ENCODE measurements at regions not wholly inside any gene's neighbourhood (a gene's known extent, or its start where the extent isn't known, plus 50 kb on each side); places are given as distances from the start of the nearest gene placed in this dataset.

DNA sequence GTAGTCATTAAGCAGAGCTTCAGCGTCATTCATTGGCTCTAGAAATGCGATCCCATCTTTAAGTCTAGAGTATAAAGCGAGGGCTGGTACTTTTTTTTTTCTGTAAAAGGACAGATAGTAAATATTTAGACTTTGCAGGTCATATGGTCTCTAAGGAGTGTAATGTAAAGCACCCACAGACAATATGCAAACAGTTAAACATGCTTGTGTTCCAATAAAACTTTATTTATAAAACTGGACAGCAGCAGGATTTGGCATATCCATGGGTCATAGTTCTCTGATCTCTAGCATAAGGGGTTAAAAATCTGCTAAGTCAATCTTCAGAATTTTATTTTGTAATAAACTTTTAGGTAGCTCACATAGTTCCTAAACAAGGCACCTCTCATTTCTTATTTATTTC lies 226.8 kb upstream of the TBC1D5 start:
- H3K4me3 Mint-ChIP-seq: no peak overlapping the region
- H3K36me3 Mint-ChIP-seq: no peaks in the 10 kb centered on the region
- no peak overlapping the region for H3K27ac Mint-ChIP-seq
- ATAC-seq (replicated peaks): no peak
- H3K4me1 Mint-ChIP-seq: no peaks in the 10 kb centered on the region
- H3K9me3 Mint-ChIP-seq: no peaks in the 10 kb centered on the region
- DNase-seq: no peak
- no peaks in the 10 kb centered on the region for H3K27me3 Mint-ChIP-seq

DNA sequence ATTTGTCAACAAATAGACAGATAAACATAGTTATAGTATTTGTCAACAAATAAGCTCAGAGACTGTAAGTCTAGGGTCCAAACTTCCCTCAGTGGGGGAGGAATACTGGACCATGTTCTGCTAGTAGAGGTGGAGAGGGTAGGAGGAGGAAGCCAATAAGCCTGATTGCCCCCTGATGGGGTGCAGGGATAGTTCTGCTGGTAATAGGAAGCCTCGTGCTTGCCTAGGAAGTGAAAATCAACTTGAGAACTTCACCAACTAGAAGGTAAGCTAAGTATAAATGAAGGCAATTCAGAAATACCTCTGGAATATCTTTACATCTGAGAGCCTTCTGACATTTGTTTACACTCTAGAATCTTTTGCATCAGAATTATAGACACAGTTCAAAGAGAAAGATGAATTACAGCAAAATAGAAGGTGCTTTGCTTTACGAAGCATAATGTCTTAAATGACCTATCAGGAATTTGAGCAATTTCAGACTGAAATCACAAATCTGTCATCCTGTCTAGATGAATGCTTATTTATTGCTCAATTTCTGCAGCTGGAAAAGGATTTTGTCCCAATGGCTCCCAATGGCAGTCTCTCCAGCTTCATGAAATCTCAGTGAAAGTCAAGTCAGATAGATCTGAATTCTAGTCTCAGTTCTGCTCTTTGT lies 225.6 kb upstream of the TBC1D5 start:
- ATAC-seq (replicated peaks) (no peak), DNase-seq (no peak)
- Mint-ChIP-seq H3K27me3 (no peaks in the 10 kb centered on the region), H3K4me3 (no peak overlapping the region), H3K36me3 (no peaks in the 10 kb centered on the region), H3K4me1 (no peaks in the 10 kb centered on the region), H3K27ac (no peak overlapping the region), H3K9me3 (peaks cover 0 to 2% of the 10 kb centered on the region in 2 donors)

GRCh38 chr3:17967111-17967510 lies 224.7 kb upstream of the TBC1D5 start:
- no peaks in the 10 kb centered on the region for H3K27me3 Mint-ChIP-seq
- ATAC-seq (replicated peaks) (no peak), DNase-seq (no peak)
- H3K9me3 Mint-ChIP-seq: peaks cover 0 to 2% of the 10 kb centered on the region in 2 donors
- no peaks in the 10 kb centered on the region for H3K36me3 Mint-ChIP-seq
- no peak overlapping the region for H3K4me3 Mint-ChIP-seq
- no peak overlapping the region for H3K27ac Mint-ChIP-seq
- H3K4me1 Mint-ChIP-seq: no peaks in the 10 kb centered on the region

DNA sequence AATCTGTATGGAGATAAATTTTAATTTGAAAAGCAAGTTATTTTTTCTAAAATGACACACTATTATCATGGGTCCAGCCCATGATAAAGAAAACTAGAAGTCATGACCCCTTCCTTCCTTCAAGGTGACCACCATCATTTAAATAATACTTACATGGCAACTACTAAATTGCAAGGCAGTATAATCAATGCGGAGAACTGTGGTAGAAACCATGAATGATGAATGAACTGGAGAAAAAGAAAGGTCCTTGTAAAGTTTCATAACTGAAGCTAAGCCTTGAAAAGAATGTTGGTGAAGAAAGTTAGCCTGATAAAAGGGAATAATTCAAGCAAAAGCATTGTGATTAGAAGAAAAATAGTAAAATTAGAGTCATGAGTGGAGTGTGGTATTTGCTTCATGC lies 222.9 kb upstream of the TBC1D5 start:
- no peak for DNase-seq
- H3K27ac Mint-ChIP-seq: no peak overlapping the region
- no peak overlapping the region for H3K4me3 Mint-ChIP-seq
- H3K9me3 Mint-ChIP-seq: peaks cover 0 to 2% of the 10 kb centered on the region in 2 donors
- H3K27me3 Mint-ChIP-seq: no peaks in the 10 kb centered on the region
- H3K4me1 Mint-ChIP-seq: no peaks in the 10 kb centered on the region
- ATAC-seq (replicated peaks): no peak
- no peaks in the 10 kb centered on the region for H3K36me3 Mint-ChIP-seq

- Mint-ChIP-seq H3K27ac (no peak overlapping the region), H3K9me3 (peaks cover 0 to 2% of the 10 kb centered on the region in 2 donors), H3K4me3 (no peak overlapping the region), H3K36me3 (no peaks in the 10 kb centered on the region), H3K27me3 (no peaks in the 10 kb centered on the region), H3K4me1 (no peaks in the 10 kb centered on the region)
- DNase-seq: no peak
- ATAC-seq (replicated peaks): peak in 1 of 2 donors; percentile 29
Measured at GRCh38 chr3:17964108-17964507, 221.7 kb upstream of the TBC1D5 start.

DNA sequence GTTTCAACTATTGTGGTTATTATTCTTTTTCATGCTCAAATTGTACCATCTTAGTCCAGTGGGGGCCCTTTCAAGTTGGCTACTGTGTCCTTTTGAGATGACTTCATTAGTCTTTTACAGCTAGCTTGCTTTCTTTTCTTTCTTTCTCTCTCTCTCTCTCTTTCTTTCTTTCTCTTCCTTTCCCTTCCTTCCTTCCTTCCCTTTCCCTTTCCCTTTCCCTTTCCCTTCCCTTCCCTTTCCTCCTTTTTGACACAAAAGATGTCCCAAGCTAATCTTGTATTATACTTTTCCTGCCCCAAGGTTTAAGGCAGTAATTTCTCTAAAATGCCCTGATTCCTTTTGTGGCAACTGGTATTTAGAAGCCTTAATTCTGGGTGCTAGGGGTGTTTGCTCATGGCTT lies 213.0 kb upstream of the TBC1D5 start:
- H3K4me3 Mint-ChIP-seq: no peak overlapping the region
- ATAC-seq (replicated peaks) (no peak), DNase-seq (no peak)
- no peaks in the 10 kb centered on the region for H3K27me3 Mint-ChIP-seq
- H3K36me3 Mint-ChIP-seq: peaks cover 5 to 10% of the 10 kb centered on the region in 2 donors
- H3K27ac Mint-ChIP-seq: no peak overlapping the region
- H3K9me3 Mint-ChIP-seq: peaks cover 18 to 26% of the 10 kb centered on the region in 2 donors
- H3K4me1 Mint-ChIP-seq: no peaks in the 10 kb centered on the region

- Mint-ChIP-seq H3K4me1 (no peaks in the 10 kb centered on the region), H3K27me3 (no peaks in the 10 kb centered on the region), H3K4me3 (no peak overlapping the region), H3K9me3 (peaks cover 18 to 26% of the 10 kb centered on the region in 2 donors), H3K36me3 (peaks cover 6 to 10% of the 10 kb centered on the region in 2 donors), H3K27ac (no peak overlapping the region)
- no peak for ATAC-seq (replicated peaks)
- DNase-seq: no peak
Measured at GRCh38 chr3:17954801-17955200, 212.4 kb upstream of the TBC1D5 start.

- Mint-ChIP-seq H3K4me1 (peaks cover 4 to 12% of the 10 kb centered on the region in 2 donors), H3K9me3 (peaks cover 22 to 26% of the 10 kb centered on the region in 2 donors), H3K27ac (no peak overlapping the region)
Measured at GRCh38 chr3:17951241-17951640, 208.8 kb upstream of the TBC1D5 start.

DNA sequence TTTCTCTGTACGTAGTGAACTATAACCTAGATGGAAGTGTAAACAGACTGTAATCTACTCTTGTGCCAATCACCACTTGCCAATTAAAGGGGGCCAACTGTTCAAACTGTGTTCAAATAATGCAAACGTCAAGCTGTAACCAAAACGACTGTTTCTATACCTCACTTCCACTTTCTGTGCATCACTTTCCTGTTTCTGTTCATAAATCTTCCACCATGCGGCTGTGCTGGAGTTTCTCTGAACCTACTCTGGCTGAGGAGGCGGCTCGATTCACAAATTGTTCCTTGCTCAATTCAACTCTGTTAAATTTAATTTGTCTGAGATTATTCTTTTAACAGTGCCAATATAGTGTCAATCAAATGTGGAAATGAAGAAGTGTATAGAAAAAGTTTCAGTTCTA lies 206.7 kb upstream of the TBC1D5 start:
- Mint-ChIP-seq H3K4me3 (peak overlapping the region in 1 of 2 donors; percentile 23), H3K36me3 (peaks cover 6 to 15% of the 10 kb centered on the region in 2 donors), H3K27ac (no peak overlapping the region), H3K27me3 (peaks cover 6 to 15% of the 10 kb centered on the region in 2 donors), H3K9me3 (peaks cover 22 to 26% of the 10 kb centered on the region in 2 donors), H3K4me1 (peaks cover 4 to 12% of the 10 kb centered on the region in 2 donors)
- no peak for DNase-seq
- peak; percentile 71 to 82 for ATAC-seq (replicated peaks)

More at GRCh38 chr3:17951241-17951640, 208.8 kb upstream of the TBC1D5 start:
- Mint-ChIP-seq H3K36me3 (peaks cover 6 to 15% of the 10 kb centered on the region in 2 donors), H3K4me3 (no peak overlapping the region), H3K27me3 (peaks cover 0 to 10% of the 10 kb centered on the region in 2 donors)
- ATAC-seq (replicated peaks) (no peak), DNase-seq (no peak)

DNA sequence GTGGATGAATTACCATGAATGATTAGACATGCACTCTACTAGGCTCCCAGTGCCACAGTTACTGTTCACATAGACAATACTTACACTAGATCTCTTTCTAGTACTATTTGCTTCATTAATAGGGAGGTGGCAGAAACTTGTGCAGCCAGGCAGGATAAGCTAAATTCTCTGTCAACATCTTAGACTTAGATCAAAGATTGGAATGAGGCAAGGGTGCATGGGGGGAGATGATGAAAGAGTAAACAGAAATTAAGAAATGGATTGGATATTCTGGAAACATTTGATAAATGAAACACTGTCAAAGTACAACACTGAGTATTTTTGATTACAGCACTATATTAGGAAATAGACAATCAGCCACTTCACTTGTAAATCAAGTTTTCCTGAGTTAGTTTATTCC lies 205.4 kb upstream of the TBC1D5 start:
- DNase-seq (no peak), ATAC-seq (replicated peaks) (no peak)
- Mint-ChIP-seq H3K27me3 (peaks cover 6 to 15% of the 10 kb centered on the region in 2 donors), H3K9me3 (peaks cover 21% of the 10 kb centered on the region in 2 donors), H3K27ac (no peak overlapping the region), H3K4me1 (peaks cover 4 to 12% of the 10 kb centered on the region in 2 donors), H3K4me3 (no peak overlapping the region), H3K36me3 (peaks cover 5 to 11% of the 10 kb centered on the region in 2 donors)

GRCh38 chr3:17946619-17947018 lies 204.2 kb upstream of the TBC1D5 start:
- DNase-seq: no peak
- Mint-ChIP-seq H3K4me1 (peaks cover 4 to 12% of the 10 kb centered on the region in 2 donors), H3K4me3 (no peak overlapping the region), H3K27ac (no peak overlapping the region), H3K27me3 (peaks cover 6 to 15% of the 10 kb centered on the region in 2 donors), H3K9me3 (peaks cover 9 to 13% of the 10 kb centered on the region in 2 donors), H3K36me3 (peaks cover 3 to 8% of the 10 kb centered on the region in 2 donors)
- ATAC-seq (replicated peaks): no peak

GRCh38 chr3:17945799-17946399 lies 203.5 kb upstream of the TBC1D5 start:
- ATAC-seq (replicated peaks): no peak
- Mint-ChIP-seq H3K36me3 (peaks cover 3 to 8% of the 10 kb centered on the region in 2 donors), H3K4me1 (peaks cover 4 to 12% of the 10 kb centered on the region in 2 donors), H3K27ac (no peak overlapping the region), H3K4me3 (no peak overlapping the region), H3K9me3 (peaks cover 6 to 8% of the 10 kb centered on the region in 2 donors), H3K27me3 (peaks cover 6 to 15% of the 10 kb centered on the region in 2 donors)
- DNase-seq: no peak

DNA sequence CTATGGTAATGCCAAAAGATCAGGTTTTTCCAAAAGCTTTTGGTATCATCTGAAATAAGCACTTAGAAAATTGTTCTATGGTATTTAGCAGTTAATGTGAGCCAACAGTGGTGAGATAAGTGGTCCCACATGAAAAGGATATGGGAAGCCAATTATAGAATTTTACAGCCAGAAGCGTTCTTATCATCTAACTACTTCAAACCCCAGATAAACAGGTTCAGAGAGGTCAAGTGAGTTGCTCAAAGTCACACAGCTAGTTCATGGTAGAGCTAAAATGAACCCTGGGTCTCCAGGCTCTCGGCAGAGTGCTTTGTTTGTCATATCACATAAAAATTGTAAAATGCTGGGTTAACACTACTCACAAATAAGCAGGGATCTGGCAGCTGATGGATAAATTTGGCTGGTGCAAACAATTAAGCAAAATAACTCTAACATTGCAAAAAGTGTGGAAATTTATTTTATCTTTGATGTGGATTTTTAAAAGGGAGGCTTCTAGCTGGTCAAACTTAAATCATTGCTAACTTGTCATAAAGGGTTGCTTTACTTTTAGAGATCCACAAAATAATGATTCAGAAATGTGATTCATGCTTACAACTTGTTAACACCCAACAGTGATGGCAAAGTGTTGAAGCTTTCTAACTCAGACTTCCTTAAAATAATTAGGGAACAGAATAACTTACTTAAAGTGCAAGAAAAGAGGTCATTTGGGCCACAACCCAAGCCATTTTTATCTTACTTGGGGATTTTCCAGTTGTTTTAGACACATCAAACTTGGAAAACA lies 202.8 kb upstream of the TBC1D5 start:
- DNase-seq: no peak
- Mint-ChIP-seq H3K4me1 (peaks cover 4 to 12% of the 10 kb centered on the region in 2 donors), H3K36me3 (peaks cover 0 to 5% of the 10 kb centered on the region in 2 donors), H3K27me3 (peaks cover 6 to 15% of the 10 kb centered on the region in 2 donors), H3K4me3 (no peak overlapping the region), H3K9me3 (peaks cover 0 to 4% of the 10 kb centered on the region in 2 donors), H3K27ac (no peak overlapping the region)
- no peak for ATAC-seq (replicated peaks)

GRCh38 chr3:17942856-17943255 lies 200.4 kb upstream of the TBC1D5 start:
- no peak for ATAC-seq (replicated peaks)
- Mint-ChIP-seq H3K4me1 (peaks cover 4 to 5% of the 10 kb centered on the region in 2 donors), H3K27me3 (peaks cover 9 to 15% of the 10 kb centered on the region in 2 donors), H3K9me3 (no peaks in the 10 kb centered on the region), H3K27ac (no peak overlapping the region), H3K4me3 (no peak overlapping the region), H3K36me3 (no peaks in the 10 kb centered on the region)
- no peak for DNase-seq

Data from stimulated activated naive B cell treated with anti-CD40 and anti-IgM and Interleukin-4, amounts not matched to agents 10 μg/mL and 1 μg/mL and 100 μg/mL, for 72 hours (primary cell).